Stomach (tissue), 8 donors: ENCODE measurements at regions not wholly inside any gene's neighbourhood (a gene's known extent, or its start where the extent isn't known, plus 50 kb on each side); places are given as distances from the start of the nearest gene placed in this dataset.

Experiments
- DNase-seq, 2 donors: peaks; one replicate each; pipeline versions ENCODE4 v3.0.0 to v3.0.0-alpha.2; 2013 to 2019
- H3K27ac ChIP-seq, 5 donors: fragments of 200-600 bp in 4 of 5; sonication (generic) in 4 of 5; one replicate each; pipeline ENCODE4 v1.5.1; 2013 to 2019; ENCODE audit warnings: mild to moderate bottlenecking in 1 of 5, moderate library complexity in 1 of 5
- H3K27me3 ChIP-seq, 3 donors: fragments of 200-600 bp; sonication (generic); one replicate each; pipeline ENCODE4 v1.5.1; 2017 to 2019; ENCODE audit warnings: mixed run types in 1 of 3
- H3K36me3 ChIP-seq, 4 donors: fragments of 200-600 bp; sonication (generic); 1 replicate in 3 of 4; 2 replicates in 1 of 4; pipeline ENCODE4 v1.5.1; 2016 to 2019
- H3K4me1 ChIP-seq, 4 donors: fragments of 200-600 bp; sonication (generic); one replicate each; pipeline ENCODE4 v1.5.1; 2016 to 2019
- H3K4me3 ChIP-seq, 4 donors: fragments of 200-600 bp; sonication (generic) in 3 of 4; one replicate each; pipeline ENCODE4 v1.5.1; 2016 to 2019; ENCODE audit warnings: mild to moderate bottlenecking in 1 of 4
- H3K9me3 ChIP-seq, 4 donors: fragments of 200-600 bp; sonication (generic); one replicate each; pipeline ENCODE4 v1.5.1; 2016 to 2019
- EP300 ChIP-seq: sonication (generic); formaldehyde crosslinking; IDR thresholded peaks from one replicate; pipeline ENCODE4 v1.6.1; 2017; ENCODE audit warnings: antibody characterized with exemption
- POLR2A ChIP-seq, 4 donors: fragments of 450-650 bp; IDR thresholded peaks; one replicate each; pipeline ENCODE4 v1.6.1; 2016; ENCODE audit warnings: antibody characterized with exemption in 4 of 4, control low read depth in 2 of 4, mild to moderate bottlenecking in 1 of 4, moderate library complexity in 1 of 4
- POLR2AphosphoS5 ChIP-seq, 3 donors: sonication (generic); formaldehyde crosslinking; IDR thresholded peaks; one replicate each; pipeline ENCODE4 v1.6.1; 2016; ENCODE audit warnings: antibody characterized with exemption in 3 of 3
- WGBS, 5 donors: extraction: QIAGEN DNeasy Blood & Tissue Kit in 3 of 5; methylation state at CpG; one replicate each; pipeline versions ENCODE4 v1.1.5 to v1.1.7; 2013 to 2018; 5-methylcytosine and 5-hydroxymethylcytosine counted together
- intact Hi-C: fragments of 100-400 bp; cut with DNase I; formaldehyde crosslinking; loops from one replicate; pipeline ENCODE4 v1.15.1; 2023; ENCODE audit warnings: low total_unique reads
- TF ChIP-seq, protein P1 (sequence below), 7 experiments: fragments of 450-650 bp in 4 of 7; fragments of 200-600 bp in 3 of 7; sonication (generic) in 3 of 7; IDR thresholded peaks; one replicate each; pipeline ENCODE4 v1.5.1; 2016 to 2019; ENCODE audit warnings: antibody characterized with exemption in 7 of 7, control low read depth in 2 of 7, mild to moderate bottlenecking in 1 of 7
- donor health status: healthy with polysubstance abuse.
- donor health status: Bipolar disorder and iron deficiency.
- donor health status: healthy.

DNA sequence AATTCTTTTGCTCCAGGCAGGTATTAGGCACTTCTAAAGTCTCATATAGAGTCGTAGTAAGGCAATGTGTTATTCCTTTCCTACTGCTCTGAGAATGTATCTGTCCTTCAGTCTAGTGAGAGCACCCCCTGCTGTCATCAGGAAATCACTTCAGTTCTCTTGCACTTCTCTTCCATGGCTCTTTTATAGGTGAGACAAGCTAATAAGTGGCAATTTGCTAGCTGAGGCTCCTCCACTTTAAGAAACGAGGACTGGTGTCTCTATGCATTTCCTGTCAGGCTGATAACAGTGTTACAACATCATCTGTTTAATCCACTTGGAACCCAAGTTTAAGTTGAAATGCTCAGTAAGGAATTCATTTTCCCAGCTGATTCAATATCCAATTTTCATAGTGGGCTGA is 350.6 kb downstream of the TFEC start:
- Histone ChIP-seq H3K27me3 (no peaks in the 10 kb centered on the region), H3K36me3 (no peaks in the 10 kb centered on the region), H3K9me3 (no peaks in the 10 kb centered on the region), H3K4me1 (peaks cover 0 to 16% (median 7%) of the 10 kb centered on the region in 4 donors), H3K4me3 (no peak overlapping the region), H3K27ac (no peak overlapping the region)
- DNase-seq = peak in 1 of 2 donors; percentile 62
- TF ChIP-seq EP300 (no peak), POLR2AphosphoS5 (IDR thresholded peaks at IDR 0.05) (no peak), POLR2A (IDR thresholded peaks at IDR 0.05) (no peak)
- TF ChIP-seq, protein P1, sequence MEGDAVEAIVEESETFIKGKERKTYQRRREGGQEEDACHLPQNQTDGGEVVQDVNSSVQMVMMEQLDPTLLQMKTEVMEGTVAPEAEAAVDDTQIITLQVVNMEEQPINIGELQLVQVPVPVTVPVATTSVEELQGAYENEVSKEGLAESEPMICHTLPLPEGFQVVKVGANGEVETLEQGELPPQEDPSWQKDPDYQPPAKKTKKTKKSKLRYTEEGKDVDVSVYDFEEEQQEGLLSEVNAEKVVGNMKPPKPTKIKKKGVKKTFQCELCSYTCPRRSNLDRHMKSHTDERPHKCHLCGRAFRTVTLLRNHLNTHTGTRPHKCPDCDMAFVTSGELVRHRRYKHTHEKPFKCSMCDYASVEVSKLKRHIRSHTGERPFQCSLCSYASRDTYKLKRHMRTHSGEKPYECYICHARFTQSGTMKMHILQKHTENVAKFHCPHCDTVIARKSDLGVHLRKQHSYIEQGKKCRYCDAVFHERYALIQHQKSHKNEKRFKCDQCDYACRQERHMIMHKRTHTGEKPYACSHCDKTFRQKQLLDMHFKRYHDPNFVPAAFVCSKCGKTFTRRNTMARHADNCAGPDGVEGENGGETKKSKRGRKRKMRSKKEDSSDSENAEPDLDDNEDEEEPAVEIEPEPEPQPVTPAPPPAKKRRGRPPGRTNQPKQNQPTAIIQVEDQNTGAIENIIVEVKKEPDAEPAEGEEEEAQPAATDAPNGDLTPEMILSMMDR (IDR thresholded peaks at IDR 0.05) = peak in 3 of 7 experiments; percentile 15 to 37 (median 25)
- intact Hi-C loops = no loop called here
- 28 to 48% (median 31%) methylated on average over 2 of the region's 2 CpGs for WGBS, 5 donors

DNA sequence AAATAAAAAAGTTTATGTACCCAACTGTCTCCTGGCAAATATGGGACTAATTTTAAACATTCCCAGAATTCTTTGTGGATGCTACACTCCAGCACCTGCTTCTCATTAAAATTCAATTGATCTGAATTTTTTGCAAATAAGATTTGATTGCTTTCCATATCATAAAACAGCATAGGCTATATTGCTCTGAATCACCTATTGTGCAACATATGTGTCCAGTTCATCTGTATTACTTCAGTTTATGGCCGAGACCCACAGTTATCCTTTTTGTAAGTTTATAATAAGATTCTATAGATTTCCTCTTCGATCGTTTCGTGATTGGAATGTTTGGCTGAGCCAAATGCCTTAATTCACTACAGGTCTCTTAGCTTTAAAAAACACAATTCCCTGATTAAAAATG is 351.1 kb downstream of the TFEC start:
- Histone ChIP-seq H3K27me3 (no peaks in the 10 kb centered on the region), H3K36me3 (no peaks in the 10 kb centered on the region), H3K9me3 (no peaks in the 10 kb centered on the region), H3K4me1 (peaks cover 0 to 16% (median 7%) of the 10 kb centered on the region in 4 donors), H3K27ac (no peak overlapping the region), H3K4me3 (no peak overlapping the region)
- WGBS, 5 donors = 90 to 96% (median 95%) methylated on average over 4 of the region's 4 CpGs
- TF ChIP-seq POLR2AphosphoS5 (IDR thresholded peaks at IDR 0.05) = no peak
- TF ChIP-seq EP300 = no peak
- TF ChIP-seq, protein P1 (IDR thresholded peaks at IDR 0.05) = no peak
- no peak for TF ChIP-seq POLR2A (IDR thresholded peaks at IDR 0.05)
- DNase-seq = no peak
- intact Hi-C loops = no loop called here

DNA sequence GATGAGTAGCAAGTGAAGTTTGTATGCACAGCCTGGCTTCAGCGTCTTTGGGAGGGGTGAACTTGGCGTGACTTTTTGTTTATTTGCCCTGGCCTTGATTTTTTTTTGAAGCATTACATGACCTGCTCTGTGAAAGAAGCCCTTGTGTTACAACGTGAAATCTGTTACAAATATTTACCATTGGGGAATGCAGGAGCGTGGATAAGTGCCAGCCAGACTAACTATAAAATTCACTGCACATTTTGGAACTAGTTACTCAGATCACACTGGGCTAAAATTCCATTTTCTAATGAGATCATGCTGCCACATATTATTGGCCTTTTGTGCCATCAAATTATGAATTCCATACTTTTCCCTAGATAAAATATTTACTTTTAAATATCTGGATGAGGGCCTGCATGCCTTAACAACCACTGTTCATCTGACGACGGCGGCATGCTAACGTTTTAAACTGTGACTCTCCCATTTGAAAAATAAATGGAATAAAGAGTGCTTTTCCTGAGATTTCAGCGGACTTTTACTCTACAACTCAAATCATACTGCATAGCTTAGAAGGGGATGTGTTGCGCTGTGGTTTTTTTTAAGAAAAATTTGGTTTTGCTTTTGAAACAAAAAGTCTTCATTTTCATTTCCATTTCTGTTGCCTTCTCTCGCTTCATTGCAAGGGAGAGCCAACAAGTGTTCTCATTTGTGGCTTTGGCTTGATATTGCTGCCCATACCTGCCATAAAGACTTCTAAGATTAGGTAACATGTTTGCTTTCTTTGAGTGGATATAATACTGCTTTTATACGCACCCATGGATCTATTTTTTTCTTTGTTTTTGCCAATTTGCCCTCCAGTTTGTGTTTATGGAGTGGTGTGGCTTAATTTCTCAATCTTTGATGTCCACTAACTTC is 352.2 kb downstream of the TFEC start:
- Histone ChIP-seq H3K36me3 (no peaks in the 10 kb centered on the region), H3K27ac (peak overlapping the region in 1 of 5 donors; percentile 43), H3K9me3 (no peaks in the 10 kb centered on the region), H3K4me1 (peaks cover 0 to 16% (median 7%) of the 10 kb centered on the region in 4 donors), H3K4me3 (no peak overlapping the region), H3K27me3 (no peaks in the 10 kb centered on the region)
- DNase-seq = peak; percentile 28 to 64
- no peak for TF ChIP-seq POLR2AphosphoS5 (IDR thresholded peaks at IDR 0.05)
- no peak for TF ChIP-seq EP300
- 26 to 45% (median 36%) methylated on average over 12 of the region's 12 CpGs for WGBS, 5 donors
- intact Hi-C loops = no loop called here

DNA sequence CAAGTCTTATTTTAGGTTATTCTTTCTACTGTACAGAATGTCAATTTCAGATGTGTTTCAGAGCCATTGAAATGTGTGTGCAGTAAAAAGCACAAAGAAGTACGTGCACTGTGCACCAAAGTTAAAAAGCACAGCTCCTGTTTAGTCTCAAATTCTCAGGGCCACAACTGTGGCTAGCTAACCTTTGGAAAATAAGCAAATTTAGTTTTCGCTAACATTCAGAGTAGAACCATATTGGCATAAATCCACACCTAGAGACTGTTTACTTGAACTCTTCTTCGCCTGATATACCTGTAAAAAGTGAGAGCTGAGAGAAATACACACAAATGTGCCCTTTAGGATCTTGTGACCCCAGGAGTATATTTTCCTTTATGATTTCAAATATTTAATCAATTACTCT is 353.9 kb downstream of the TFEC start:
- Histone ChIP-seq H3K27ac (no peak overlapping the region), H3K36me3 (no peaks in the 10 kb centered on the region), H3K4me3 (no peak overlapping the region), H3K4me1 (peaks cover 0 to 16% (median 7%) of the 10 kb centered on the region in 4 donors), H3K9me3 (no peaks in the 10 kb centered on the region), H3K27me3 (no peaks in the 10 kb centered on the region)
- intact Hi-C loops = no loop called here
- no peak for DNase-seq
- no peak for TF ChIP-seq POLR2A (IDR thresholded peaks at IDR 0.05)
- TF ChIP-seq, protein P1 (IDR thresholded peaks at IDR 0.05) = no peak
- no peak for TF ChIP-seq POLR2AphosphoS5 (IDR thresholded peaks at IDR 0.05)
- TF ChIP-seq EP300 = no peak
- 80 to 90% (median 87%) methylated on average over 3 of the region's 3 CpGs for WGBS, 5 donors

DNA sequence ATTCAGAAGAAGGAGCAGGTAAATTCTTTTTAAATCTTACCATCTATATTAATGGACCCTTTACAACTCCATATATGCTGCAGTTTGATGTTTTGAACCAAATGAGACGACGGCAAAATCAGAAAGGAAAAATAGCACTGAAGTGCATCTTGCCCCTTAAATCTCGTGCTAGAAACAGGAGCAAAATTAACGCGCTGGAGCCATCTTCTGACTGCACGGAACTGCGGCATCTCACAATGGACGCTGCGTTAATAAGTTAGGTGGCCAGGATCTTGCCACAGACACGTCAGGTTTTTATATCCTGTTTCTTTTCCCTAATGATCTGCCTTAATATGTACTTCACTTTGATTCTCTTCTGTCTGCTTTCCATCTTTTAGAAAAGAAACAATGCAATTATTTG is 354.5 kb downstream of the TFEC start:
- peak in 1 of 2 donors; percentile 72 for DNase-seq
- no peaks in the 10 kb centered on the region for H3K27me3 ChIP-seq
- no peaks in the 10 kb centered on the region for H3K9me3 ChIP-seq
- H3K27ac ChIP-seq = no peak overlapping the region
- no peak overlapping the region for H3K4me3 ChIP-seq
- no peaks in the 10 kb centered on the region for H3K36me3 ChIP-seq
- H3K4me1 ChIP-seq = peaks cover 0 to 16% (median 7%) of the 10 kb centered on the region in 4 donors
- TF ChIP-seq, protein P1 (IDR thresholded peaks at IDR 0.05) = no peak
- TF ChIP-seq POLR2AphosphoS5 (IDR thresholded peaks at IDR 0.05) = no peak
- no peak for TF ChIP-seq EP300
- no peak for TF ChIP-seq POLR2A (IDR thresholded peaks at IDR 0.05)
- intact Hi-C loops = no loop called here
- 48 to 66% (median 58%) methylated on average over 10 of the region's 10 CpGs for WGBS, 5 donors
